Stomach (tissue), 8 donors: ENCODE measurements at regions not wholly inside any gene's neighbourhood (a gene's known extent, or its start where the extent isn't known, plus 50 kb on each side); places are given as distances from the start of the nearest gene placed in this dataset.
"Not testable (repeated sequence)": the region's sequence is repeated elsewhere in the genome, so short reads cannot be mapped to it uniquely, and the experiment has no call there.

ENCODE experiments used
- DNase-seq, 2 donors: peaks; one replicate each; pipeline versions ENCODE4 v3.0.0 to v3.0.0-alpha.2; 2013 to 2019
- H3K27ac ChIP-seq, 5 donors: fragments of 200-600 bp in 4 of 5; sonication (generic) in 4 of 5; one replicate each; pipeline ENCODE4 v1.5.1; 2013 to 2019; ENCODE audit warnings: mild to moderate bottlenecking in 1 of 5, moderate library complexity in 1 of 5
- H3K27me3 ChIP-seq, 3 donors: fragments of 200-600 bp; sonication (generic); one replicate each; pipeline ENCODE4 v1.5.1; 2017 to 2019; ENCODE audit warnings: mixed run types in 1 of 3
- H3K36me3 ChIP-seq, 4 donors: fragments of 200-600 bp; sonication (generic); 1 replicate in 3 of 4; 2 replicates in 1 of 4; pipeline ENCODE4 v1.5.1; 2016 to 2019
- H3K4me1 ChIP-seq, 4 donors: fragments of 200-600 bp; sonication (generic); one replicate each; pipeline ENCODE4 v1.5.1; 2016 to 2019
- H3K4me3 ChIP-seq, 4 donors: fragments of 200-600 bp; sonication (generic) in 3 of 4; one replicate each; pipeline ENCODE4 v1.5.1; 2016 to 2019; ENCODE audit warnings: mild to moderate bottlenecking in 1 of 4
- H3K9me3 ChIP-seq, 4 donors: fragments of 200-600 bp; sonication (generic); one replicate each; pipeline ENCODE4 v1.5.1; 2016 to 2019
- EP300 ChIP-seq: sonication (generic); formaldehyde crosslinking; IDR thresholded peaks from one replicate; pipeline ENCODE4 v1.6.1; 2017; ENCODE audit warnings: antibody characterized with exemption
- POLR2A ChIP-seq, 4 donors: fragments of 450-650 bp; IDR thresholded peaks; one replicate each; pipeline ENCODE4 v1.6.1; 2016; ENCODE audit warnings: antibody characterized with exemption in 4 of 4, control low read depth in 2 of 4, mild to moderate bottlenecking in 1 of 4, moderate library complexity in 1 of 4
- POLR2AphosphoS5 ChIP-seq, 3 donors: sonication (generic); formaldehyde crosslinking; IDR thresholded peaks; one replicate each; pipeline ENCODE4 v1.6.1; 2016; ENCODE audit warnings: antibody characterized with exemption in 3 of 3
- WGBS, 5 donors: extraction: QIAGEN DNeasy Blood & Tissue Kit in 3 of 5; methylation state at CpG; one replicate each; pipeline versions ENCODE4 v1.1.5 to v1.1.7; 2013 to 2018; 5-methylcytosine and 5-hydroxymethylcytosine counted together
- intact Hi-C: fragments of 100-400 bp; cut with DNase I; formaldehyde crosslinking; loops from one replicate; pipeline ENCODE4 v1.15.1; 2023; ENCODE audit warnings: low total_unique reads
- TF ChIP-seq, protein P1 (sequence below), 7 experiments: fragments of 450-650 bp in 4 of 7; fragments of 200-600 bp in 3 of 7; sonication (generic) in 3 of 7; IDR thresholded peaks; one replicate each; pipeline ENCODE4 v1.5.1; 2016 to 2019; ENCODE audit warnings: antibody characterized with exemption in 7 of 7, control low read depth in 2 of 7, mild to moderate bottlenecking in 1 of 7
- donor health status: healthy with polysubstance abuse.
- donor health status: Bipolar disorder and iron deficiency.
- donor health status: healthy.

DNA sequence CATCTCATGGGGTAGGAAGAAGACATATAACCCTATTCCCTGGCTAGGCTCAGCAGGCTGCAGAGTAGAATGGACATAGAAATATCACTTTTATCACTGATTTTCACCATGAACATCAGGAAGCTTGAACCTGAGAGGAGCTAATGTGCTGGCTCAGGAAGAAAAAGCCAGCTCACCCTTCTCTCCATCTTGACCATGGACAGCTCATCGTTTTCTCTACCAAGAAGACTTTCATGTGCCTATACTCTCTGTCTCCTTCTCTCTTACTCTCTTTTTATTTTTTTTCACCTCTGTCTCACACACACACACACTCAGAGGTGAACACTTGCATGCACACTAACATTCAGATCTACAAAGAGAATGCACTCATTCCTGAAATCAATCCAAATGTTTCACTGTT, 372.8 kb upstream of the CNTNAP5 start:
- H3K9me3 ChIP-seq = peaks cover 0 to 1% (median 0%) of the 10 kb centered on the region in 4 donors
- no peak for TF ChIP-seq POLR2AphosphoS5 (IDR thresholded peaks at IDR 0.05)
- no peak for TF ChIP-seq EP300
- TF ChIP-seq POLR2A (IDR thresholded peaks at IDR 0.05) = no peak
- TF ChIP-seq, protein P1, sequence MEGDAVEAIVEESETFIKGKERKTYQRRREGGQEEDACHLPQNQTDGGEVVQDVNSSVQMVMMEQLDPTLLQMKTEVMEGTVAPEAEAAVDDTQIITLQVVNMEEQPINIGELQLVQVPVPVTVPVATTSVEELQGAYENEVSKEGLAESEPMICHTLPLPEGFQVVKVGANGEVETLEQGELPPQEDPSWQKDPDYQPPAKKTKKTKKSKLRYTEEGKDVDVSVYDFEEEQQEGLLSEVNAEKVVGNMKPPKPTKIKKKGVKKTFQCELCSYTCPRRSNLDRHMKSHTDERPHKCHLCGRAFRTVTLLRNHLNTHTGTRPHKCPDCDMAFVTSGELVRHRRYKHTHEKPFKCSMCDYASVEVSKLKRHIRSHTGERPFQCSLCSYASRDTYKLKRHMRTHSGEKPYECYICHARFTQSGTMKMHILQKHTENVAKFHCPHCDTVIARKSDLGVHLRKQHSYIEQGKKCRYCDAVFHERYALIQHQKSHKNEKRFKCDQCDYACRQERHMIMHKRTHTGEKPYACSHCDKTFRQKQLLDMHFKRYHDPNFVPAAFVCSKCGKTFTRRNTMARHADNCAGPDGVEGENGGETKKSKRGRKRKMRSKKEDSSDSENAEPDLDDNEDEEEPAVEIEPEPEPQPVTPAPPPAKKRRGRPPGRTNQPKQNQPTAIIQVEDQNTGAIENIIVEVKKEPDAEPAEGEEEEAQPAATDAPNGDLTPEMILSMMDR (IDR thresholded peaks at IDR 0.05) = no peak
- no peaks in the 10 kb centered on the region for H3K36me3 ChIP-seq
- H3K27ac ChIP-seq = no peak overlapping the region
- DNase-seq = no peak
- H3K27me3 ChIP-seq = no peaks in the 10 kb centered on the region
- WGBS, 5 donors = 61 to 83% (median 79%) methylated on average over 1 of the region's 1 CpG
- no peaks in the 10 kb centered on the region for H3K4me1 ChIP-seq
- intact Hi-C loops = no loop called here
- H3K4me3 ChIP-seq = no peak overlapping the region

DNA sequence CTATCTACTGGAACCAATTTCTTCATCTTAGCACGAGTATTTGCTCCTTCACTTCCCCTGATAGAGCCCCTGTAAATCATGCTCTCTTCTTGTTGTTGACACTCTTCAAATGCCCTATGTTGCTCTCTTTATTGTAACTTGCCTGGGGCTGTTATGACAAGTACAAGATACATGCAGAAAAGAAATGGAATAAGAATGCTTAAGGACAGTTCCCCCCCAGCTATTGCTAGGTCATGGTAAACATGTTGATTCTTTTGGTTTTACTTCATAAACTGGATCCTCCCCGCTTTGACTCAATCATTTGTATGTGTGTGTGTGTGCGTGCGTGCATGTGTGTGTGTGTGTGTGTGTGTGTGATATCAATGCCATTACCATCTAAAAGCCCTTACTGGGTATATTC, 368.5 kb upstream of the CNTNAP5 start:
- H3K4me1 ChIP-seq = no peaks in the 10 kb centered on the region
- intact Hi-C loops = no loop called here
- H3K27me3 ChIP-seq = no peaks in the 10 kb centered on the region
- 55 to 62% (median 61%) methylated on average over 4 of the region's 4 CpGs for WGBS, 5 donors
- DNase-seq = no peak
- no peak overlapping the region for H3K27ac ChIP-seq
- TF ChIP-seq POLR2AphosphoS5 (IDR thresholded peaks at IDR 0.05) (no peak), EP300 (no peak), POLR2A (IDR thresholded peaks at IDR 0.05) (no peak)
- TF ChIP-seq, protein P1 (IDR thresholded peaks at IDR 0.05) = no peak
- no peaks in the 10 kb centered on the region for H3K36me3 ChIP-seq
- peaks cover 0 to 37% (median 16%) of the 10 kb centered on the region in 4 donors for H3K9me3 ChIP-seq
- H3K4me3 ChIP-seq = no peak overlapping the region

GRCh38 chr2:123659120-123659519, 366.0 kb upstream of the CNTNAP5 start:
- no peak overlapping the region for H3K4me3 ChIP-seq
- 84 to 100% (median 93%) methylated on average over 1 of the region's 1 CpG for WGBS, 5 donors
- H3K27me3 ChIP-seq = no peaks in the 10 kb centered on the region
- no peak for DNase-seq
- H3K9me3 ChIP-seq = peaks cover 0 to 39% (median 16%) of the 10 kb centered on the region in 4 donors
- no peaks in the 10 kb centered on the region for H3K36me3 ChIP-seq
- intact Hi-C loops = no loop called here
- TF ChIP-seq EP300 (no peak), POLR2AphosphoS5 (IDR thresholded peaks at IDR 0.05) (no peak), POLR2A (IDR thresholded peaks at IDR 0.05) (no peak)
- TF ChIP-seq, protein P1 (IDR thresholded peaks at IDR 0.05) = no peak
- H3K4me1 ChIP-seq = no peaks in the 10 kb centered on the region
- no peak overlapping the region for H3K27ac ChIP-seq

- H3K27me3 ChIP-seq = no peaks in the 10 kb centered on the region
- H3K4me3 ChIP-seq = no peak overlapping the region
- DNase-seq = no peak
- intact Hi-C loops = no loop called here
- H3K9me3 ChIP-seq = no peaks in the 10 kb centered on the region
- no peaks in the 10 kb centered on the region for H3K36me3 ChIP-seq
- H3K27ac ChIP-seq = no peak overlapping the region
- TF ChIP-seq, protein P1 (IDR thresholded peaks at IDR 0.05) = no peak
- TF ChIP-seq POLR2AphosphoS5 (IDR thresholded peaks at IDR 0.05) = no peak
- TF ChIP-seq POLR2A (IDR thresholded peaks at IDR 0.05) = no peak
- TF ChIP-seq EP300 = no peak
- H3K4me1 ChIP-seq = no peaks in the 10 kb centered on the region
These were observed 354.8 kb upstream of the CNTNAP5 start for GRCh38 chr2:123670286-123670685.

DNA sequence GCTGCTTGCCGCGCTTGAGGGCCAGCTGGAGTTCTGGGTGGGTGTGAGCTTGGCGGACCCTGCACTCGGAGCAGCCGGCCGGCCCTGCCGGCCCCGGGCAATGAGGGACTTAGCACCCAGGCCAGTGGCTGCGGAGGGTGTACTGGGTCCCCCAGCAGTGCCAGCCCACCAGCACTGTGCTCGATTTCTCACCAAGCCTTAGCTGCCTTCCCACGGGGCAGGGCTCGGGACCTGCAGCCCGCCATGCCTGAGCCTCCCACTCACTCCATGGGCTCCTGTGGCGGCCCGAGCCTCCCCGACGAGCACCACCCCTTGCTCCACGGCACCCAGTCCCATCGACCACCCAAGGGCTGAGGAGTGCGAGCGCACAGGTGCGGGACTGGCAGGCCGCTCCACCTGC, 341.3 kb upstream of the CNTNAP5 start:
- WGBS, 5 donors = 94 to 98% (median 95%) methylated on average over 9 to 23 of the region's 23 CpGs
- intact Hi-C loops, DNase-seq, H3K27ac ChIP-seq, H3K36me3 ChIP-seq, H3K4me3 ChIP-seq, H3K27me3 ChIP-seq, H3K4me1 ChIP-seq: not testable (repeated sequence)
- peaks cover 0 to 38% (median 10%) of the 10 kb centered on the region in 4 donors for H3K9me3 ChIP-seq
